ENCODE measurements at regions not wholly inside any gene's neighbourhood (a gene's known extent, or its start where the extent isn't known, plus 50 kb on each side); places are given as distances from the start of the nearest gene placed in this dataset.

GRCh38 chr5:133830911-133831310 lies 137.5 kb downstream of the C5orf15 start:
- no peak for TF ChIP-seq GATA2 (IDR thresholded peaks at IDR 0.05; ENCODE audit: low read depth, low read length)
- TF ChIP-seq GATA3 (IDR thresholded peaks at IDR 0.05; ENCODE audit: low read depth, low read length), result no peak
